ENCODE measurements at regions not wholly inside any gene's neighbourhood (a gene's known extent, or its start where the extent isn't known, plus 50 kb on each side); places are given as distances from the start of the nearest gene placed in this dataset.

DNA sequence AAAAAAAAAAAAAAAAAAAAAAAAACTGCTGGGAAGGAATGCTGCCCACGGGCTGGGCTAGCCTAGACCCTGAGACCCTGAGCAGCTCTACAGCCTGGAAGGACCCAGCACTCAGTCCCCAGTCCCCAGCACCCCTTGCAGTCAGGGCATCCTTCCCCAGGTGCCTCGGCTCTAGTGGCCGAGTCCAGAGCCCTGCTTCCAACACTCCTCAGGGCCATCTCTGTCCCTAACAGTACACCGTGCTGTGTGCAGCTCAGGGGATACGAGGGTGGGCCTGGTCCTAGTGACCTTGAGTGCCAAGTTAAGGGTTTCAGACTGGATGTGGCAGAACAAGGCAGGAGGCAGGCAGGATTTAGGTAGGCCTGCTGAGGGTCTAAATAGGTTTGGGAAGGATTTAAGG is 50.2 kb upstream of the LRP8 start:
- Mint-ChIP-seq H3K4me3 (no peak overlapping the region), H3K36me3 (no peaks in the 10 kb centered on the region), H3K4me1 (no peaks in the 10 kb centered on the region), H3K9me3 (no peaks in the 10 kb centered on the region), H3K27ac (no peak overlapping the region), H3K27me3 (peaks cover 7 to 29% (median 25%) of the 10 kb centered on the region in 3 donors)
- DNase-seq = no peak
- ATAC-seq (ENCODE audit: low read depth in 2 of 2) = no peak

DNA sequence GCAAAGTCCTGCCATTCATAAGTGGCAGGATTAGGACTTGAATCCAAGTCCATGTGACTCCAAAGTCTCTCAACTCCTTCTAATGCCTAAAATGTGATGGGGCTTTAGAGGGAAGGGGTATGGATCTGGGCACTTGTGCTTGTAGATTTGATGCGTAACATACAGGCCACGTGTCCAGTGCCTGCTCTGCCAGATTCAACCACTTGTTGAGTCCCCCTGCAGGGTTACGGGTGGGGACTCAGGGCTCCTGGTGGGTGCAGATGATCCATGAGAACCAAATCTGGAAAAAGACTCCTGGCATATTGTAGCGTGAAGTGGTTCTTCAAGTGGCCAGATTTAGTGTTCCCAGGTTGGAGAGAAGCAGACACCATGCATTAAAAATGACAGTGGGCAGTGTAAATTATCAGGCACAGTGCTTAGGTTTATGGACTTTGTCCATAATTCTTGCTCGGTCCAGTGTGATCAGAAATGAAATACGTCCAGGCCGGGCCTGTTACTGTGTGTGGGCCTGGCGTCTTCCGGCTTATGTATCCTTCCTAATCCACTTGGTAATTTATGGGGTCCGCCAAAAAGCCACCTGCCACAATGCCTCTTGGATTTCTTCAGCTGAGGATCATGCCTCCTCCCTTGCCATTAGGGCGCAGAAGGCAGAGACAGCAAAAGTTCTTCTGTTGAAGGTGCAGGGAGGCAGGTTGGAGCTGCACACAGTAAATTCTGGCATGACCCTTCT is 51.2 kb upstream of the LRP8 start:
- no peaks in the 10 kb centered on the region for H3K4me1 Mint-ChIP-seq
- H3K36me3 Mint-ChIP-seq = no peaks in the 10 kb centered on the region
- DNase-seq = no peak
- no peak for ATAC-seq (ENCODE audit: low read depth in 2 of 2)
- peaks cover 7 to 29% (median 27%) of the 10 kb centered on the region in 3 donors for H3K27me3 Mint-ChIP-seq
- H3K4me3 Mint-ChIP-seq = no peak overlapping the region
- H3K9me3 Mint-ChIP-seq = no peaks in the 10 kb centered on the region
- H3K27ac Mint-ChIP-seq = peak overlapping the region in 1 of 6 donors; percentile 62

DNA sequence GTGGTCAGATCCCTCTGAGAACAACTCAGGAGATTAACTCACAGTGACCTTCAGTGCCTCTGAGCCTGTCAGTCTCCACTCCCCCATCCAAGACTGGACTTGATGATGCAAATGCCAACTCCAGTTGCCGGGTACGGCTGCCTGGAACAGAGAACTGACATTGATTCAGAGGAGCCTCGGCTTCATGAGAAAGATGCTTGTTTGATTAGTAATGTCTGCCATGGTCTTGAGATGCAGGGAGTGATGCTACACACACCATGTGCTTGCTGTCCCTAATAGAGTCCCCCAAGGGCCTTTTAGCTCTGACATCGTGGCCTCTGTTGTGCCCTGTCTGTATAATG is 51.8 kb upstream of the LRP8 start:
- Mint-ChIP-seq H3K27ac (no peak overlapping the region), H3K4me3 (no peak overlapping the region), H3K9me3 (no peaks in the 10 kb centered on the region), H3K36me3 (no peaks in the 10 kb centered on the region), H3K4me1 (no peaks in the 10 kb centered on the region), H3K27me3 (peaks cover 7 to 29% (median 27%) of the 10 kb centered on the region in 3 donors)
- ATAC-seq (ENCODE audit: low read depth in 2 of 2) (no peak), DNase-seq (no peak)

DNA sequence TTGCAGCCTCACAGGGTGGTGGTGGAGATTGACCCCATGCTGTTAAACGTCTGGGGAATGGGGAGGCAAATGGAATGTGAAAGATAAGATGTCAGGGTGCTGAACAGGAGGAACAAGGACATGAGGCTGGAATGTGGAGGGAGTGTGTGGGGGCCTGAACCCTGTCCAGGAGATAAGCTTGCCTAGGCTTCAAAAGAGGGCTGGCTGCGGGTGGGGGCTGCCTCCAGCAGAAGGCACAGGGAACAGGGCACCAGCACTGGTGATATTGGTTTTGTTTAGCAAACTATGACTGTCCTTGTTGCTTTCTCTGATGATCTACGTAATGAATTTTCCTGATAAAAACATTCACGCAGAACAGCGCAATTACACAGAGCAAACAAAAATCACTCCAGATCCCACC is 52.4 kb upstream of the LRP8 start:
- no peak for DNase-seq
- peaks cover 7 to 29% (median 27%) of the 10 kb centered on the region in 3 donors for H3K27me3 Mint-ChIP-seq

DNA sequence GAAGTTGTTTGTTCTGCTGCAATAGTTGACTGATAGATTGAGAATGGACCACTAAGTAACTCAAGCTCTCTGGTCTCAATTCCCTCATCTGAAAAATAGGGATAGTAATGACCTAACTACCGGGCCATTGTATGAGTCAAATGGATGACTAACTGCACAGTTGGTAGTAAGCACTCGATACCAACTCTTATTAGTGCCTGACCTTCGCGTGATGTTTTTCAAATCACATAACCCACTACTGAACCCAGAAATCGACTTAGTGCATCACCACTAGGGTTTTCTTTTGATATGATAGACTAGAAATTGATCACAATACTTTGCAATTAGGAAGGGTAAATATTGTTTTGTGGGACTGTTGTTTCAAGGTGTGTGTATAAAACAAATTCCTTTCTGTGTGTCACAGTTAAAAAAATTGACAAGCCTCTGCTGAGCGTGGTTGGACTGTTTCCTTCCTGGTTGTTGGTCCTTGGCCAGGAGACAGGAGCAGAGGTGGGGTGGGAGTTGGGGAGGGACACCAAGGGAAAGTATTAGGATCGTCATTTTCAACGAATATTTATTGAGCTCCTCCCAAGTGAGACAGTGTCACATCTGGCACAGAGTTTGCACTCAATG is 54.0 kb upstream of the LRP8 start:
- H3K27ac Mint-ChIP-seq = no peak overlapping the region
- DNase-seq = no peak
- peaks cover 0 to 7% (median 3%) of the 10 kb centered on the region in 7 donors for H3K9me3 Mint-ChIP-seq
- ATAC-seq (ENCODE audit: low read depth in 2 of 2) = no peak
- peaks cover 7 to 36% (median 26%) of the 10 kb centered on the region in 3 donors for H3K27me3 Mint-ChIP-seq
- peaks cover 6 to 10% of the 10 kb centered on the region in 2 donors for H3K36me3 Mint-ChIP-seq
- no peaks in the 10 kb centered on the region for H3K4me1 Mint-ChIP-seq
- peak overlapping the region in 1 of 8 donors; percentile 26 for H3K4me3 Mint-ChIP-seq

More for the DNA sequence above, 52.4 kb upstream of the LRP8 start:
- no peak for ATAC-seq (ENCODE audit: low read depth in 2 of 2)
- Mint-ChIP-seq H3K4me3 (no peak overlapping the region), H3K9me3 (no peaks in the 10 kb centered on the region), H3K4me1 (no peaks in the 10 kb centered on the region), H3K36me3 (no peaks in the 10 kb centered on the region), H3K27ac (peak overlapping the region in 1 of 6 donors; percentile 23)

DNA sequence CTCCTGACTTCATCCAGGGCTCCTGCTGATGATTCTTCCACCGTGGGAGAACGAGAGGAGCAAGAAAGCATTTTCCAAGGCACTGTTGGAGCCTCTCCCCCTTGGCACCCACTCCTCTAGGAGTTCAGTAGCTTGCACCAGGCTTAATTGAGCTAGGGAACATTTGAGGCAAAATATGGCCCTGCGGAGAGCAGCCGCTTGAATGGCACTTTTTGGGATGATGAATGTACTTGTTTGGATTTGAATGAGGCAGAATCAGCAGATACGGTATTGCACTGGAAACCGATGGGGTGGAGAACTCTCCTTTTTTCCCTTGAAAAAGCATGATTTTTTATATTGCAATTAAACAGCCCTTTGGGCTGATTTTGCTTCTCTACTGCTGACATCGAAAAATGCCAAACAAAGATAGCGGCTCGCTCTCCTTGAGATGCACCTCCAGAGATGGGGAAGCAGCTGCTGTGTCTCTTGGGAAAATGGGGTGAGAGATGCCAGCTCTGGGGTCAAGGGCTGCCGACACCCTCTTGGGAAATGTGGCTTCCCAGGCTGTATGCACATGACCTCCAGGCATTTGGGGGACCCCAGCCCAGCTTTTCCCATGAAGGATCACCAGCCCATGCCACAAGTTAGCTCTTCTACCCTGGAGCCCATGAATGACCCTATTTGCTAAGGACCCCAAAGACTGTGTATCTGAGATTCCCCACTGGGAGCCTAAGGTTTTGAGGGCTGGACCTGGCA is 55.4 kb upstream of the LRP8 start:
- DNase-seq (no peak), ATAC-seq (ENCODE audit: low read depth in 2 of 2) (no peak)
- Mint-ChIP-seq H3K9me3 (peaks cover 0 to 11% (median 4%) of the 10 kb centered on the region in 7 donors), H3K4me3 (no peak overlapping the region), H3K27me3 (peaks cover 7 to 37% (median 26%) of the 10 kb centered on the region in 3 donors), H3K27ac (no peak overlapping the region), H3K36me3 (peaks cover 9 to 10% of the 10 kb centered on the region in 2 donors), H3K4me1 (no peaks in the 10 kb centered on the region)

DNA sequence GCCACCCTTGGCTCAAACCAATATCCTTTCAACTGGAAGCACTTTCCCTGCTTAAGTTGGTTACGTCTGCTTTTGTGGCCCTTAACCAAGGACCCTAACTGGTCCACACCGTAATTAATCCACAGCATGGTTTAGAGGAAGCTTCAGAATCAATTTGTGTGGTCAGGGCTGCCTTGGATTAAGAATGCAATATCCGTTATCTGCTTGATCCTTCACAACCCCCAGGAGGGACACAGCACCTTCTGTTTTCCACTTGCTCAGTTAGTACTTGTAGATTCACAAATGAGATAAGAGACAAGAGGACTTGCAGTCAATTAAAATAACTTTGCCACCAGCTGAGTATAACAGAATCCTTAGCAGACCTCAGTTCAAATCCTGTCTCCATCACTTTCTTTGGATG is 56.9 kb upstream of the LRP8 start:
- H3K36me3 Mint-ChIP-seq = peaks cover 9 to 10% of the 10 kb centered on the region in 2 donors
- H3K27me3 Mint-ChIP-seq = peaks cover 11 to 36% (median 24%) of the 10 kb centered on the region in 3 donors
- H3K9me3 Mint-ChIP-seq = peaks cover 0 to 11% (median 4%) of the 10 kb centered on the region in 7 donors
- H3K27ac Mint-ChIP-seq = no peak overlapping the region
- H3K4me1 Mint-ChIP-seq = peaks cover under 1 to 2% (median 1%) of the 10 kb centered on the region in 3 donors
- DNase-seq (no peak), ATAC-seq (ENCODE audit: low read depth in 2 of 2) (no peak)
- H3K4me3 Mint-ChIP-seq = no peak overlapping the region

DNA sequence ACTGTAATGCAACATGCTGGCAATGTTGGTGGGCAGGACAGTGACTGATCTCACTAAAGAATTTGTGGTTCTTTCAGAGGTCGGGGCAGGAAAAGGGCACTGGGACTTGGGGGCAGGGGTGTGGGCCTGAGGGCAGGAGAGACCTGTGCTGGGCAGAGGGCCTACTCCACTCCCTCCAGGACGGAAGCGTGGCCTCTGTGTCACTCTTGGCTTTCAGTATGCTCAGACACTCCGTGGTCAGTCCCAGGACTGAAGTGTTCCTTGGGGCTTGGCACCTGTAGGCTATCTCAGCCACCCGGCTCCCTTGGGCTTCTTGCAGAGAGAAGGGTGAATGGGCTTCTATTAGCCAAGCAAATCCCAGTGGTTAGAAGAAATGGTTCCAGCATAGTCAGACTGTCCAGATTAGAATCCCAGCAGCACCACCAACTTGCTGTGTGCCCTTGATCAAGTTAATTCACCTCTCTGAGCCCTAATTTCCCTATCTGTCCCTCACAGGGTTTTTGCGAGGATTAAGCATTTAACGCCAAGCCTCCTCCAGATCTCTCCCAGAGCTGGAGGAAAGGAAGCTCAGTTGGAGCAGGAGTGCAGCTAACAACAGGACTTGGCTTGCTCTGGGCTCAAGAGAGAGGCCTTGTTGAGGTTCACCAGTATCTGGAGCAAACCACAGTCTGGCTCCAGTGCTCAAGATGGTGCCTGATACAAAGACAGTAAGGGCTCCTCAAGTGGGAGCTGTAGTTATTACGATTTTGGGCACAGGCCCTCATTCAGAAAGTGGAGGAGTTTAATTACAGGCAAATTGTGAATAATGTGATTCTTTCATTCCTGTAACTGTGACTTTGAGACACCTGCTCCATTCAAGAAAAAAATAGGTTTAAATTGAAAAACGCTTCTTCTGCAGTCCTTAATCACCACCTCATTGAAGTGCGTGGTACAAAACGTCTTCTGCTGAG is 57.7 kb upstream of the LRP8 start:
- Mint-ChIP-seq H3K36me3 (peaks cover 9 to 10% of the 10 kb centered on the region in 2 donors), H3K4me3 (no peak overlapping the region), H3K4me1 (peaks cover 6 to 9% (median 8%) of the 10 kb centered on the region in 3 donors), H3K9me3 (peaks cover 0 to 11% (median 4%) of the 10 kb centered on the region in 7 donors), H3K27ac (peak overlapping the region in 1 of 6 donors; percentile 70), H3K27me3 (peaks cover 11 to 30% (median 18%) of the 10 kb centered on the region in 3 donors)
- DNase-seq (no peak), ATAC-seq (ENCODE audit: low read depth in 2 of 2) (no peak)

DNA sequence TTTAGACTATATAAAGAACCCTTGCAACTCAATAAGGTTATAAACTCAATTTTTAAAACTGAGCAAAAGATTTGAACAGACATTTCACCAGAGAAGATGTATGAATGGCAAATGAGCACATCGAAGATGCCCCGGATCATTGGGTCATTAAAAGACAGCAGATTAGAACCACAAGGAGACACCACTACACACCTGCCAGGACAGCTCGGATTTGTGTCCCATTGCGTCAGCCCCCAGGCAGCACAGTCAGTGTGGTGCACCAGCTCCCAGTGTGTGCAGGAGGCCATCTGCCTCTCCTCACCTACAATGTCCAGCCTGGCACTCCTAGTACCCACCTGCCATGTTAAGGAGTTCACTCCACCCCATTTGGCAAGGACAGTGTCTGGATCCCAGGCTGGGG is 61.1 kb upstream of the LRP8 start:
- no peak overlapping the region for H3K27ac Mint-ChIP-seq

DNA sequence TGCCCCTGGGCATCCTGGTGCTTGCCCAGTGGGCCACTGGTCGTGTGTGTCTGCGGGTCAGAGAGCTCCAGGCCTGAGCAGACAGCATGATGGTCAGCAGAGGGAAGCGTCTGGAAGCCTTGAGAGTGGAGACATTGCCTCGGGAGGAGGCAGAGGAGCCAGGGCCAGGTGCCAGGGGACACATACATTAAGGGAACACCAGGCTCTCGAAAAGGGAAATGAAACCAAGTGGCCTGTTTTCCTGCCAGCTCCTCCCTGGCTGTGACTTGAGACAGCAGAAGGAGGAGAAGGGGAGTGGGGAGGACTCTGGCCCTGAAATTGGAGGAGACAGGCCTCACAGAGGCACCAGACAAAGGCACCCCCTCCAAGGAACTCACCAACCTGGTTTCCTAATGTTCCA is 62.4 kb upstream of the LRP8 start:
- ATAC-seq (ENCODE audit: low read depth in 2 of 2) (peak; percentile 53 to 56), DNase-seq (no peak)
- Mint-ChIP-seq H3K27me3 (peaks cover 4 to 9% (median 6%) of the 10 kb centered on the region in 3 donors), H3K9me3 (peaks cover 0 to 11% (median 4%) of the 10 kb centered on the region in 7 donors), H3K36me3 (peaks cover 9 to 10% of the 10 kb centered on the region in 2 donors), H3K4me3 (peak overlapping the region in 1 of 8 donors; percentile 76), H3K27ac (peak overlapping the region in 3 of 6 donors; percentile 14 to 62 (median 22)), H3K4me1 (peaks cover 6 to 15% (median 14%) of the 10 kb centered on the region in 3 donors)

More for the DNA sequence above, 61.1 kb upstream of the LRP8 start:
- DNase-seq = no peak
- Mint-ChIP-seq H3K36me3 (peaks cover 9 to 10% of the 10 kb centered on the region in 2 donors), H3K4me1 (peaks cover 6 to 15% (median 14%) of the 10 kb centered on the region in 3 donors), H3K27me3 (peaks cover 4 to 9% (median 6%) of the 10 kb centered on the region in 3 donors), H3K4me3 (no peak overlapping the region), H3K9me3 (peaks cover 0 to 11% (median 4%) of the 10 kb centered on the region in 7 donors)
- no peak for ATAC-seq (ENCODE audit: low read depth in 2 of 2)

DNA sequence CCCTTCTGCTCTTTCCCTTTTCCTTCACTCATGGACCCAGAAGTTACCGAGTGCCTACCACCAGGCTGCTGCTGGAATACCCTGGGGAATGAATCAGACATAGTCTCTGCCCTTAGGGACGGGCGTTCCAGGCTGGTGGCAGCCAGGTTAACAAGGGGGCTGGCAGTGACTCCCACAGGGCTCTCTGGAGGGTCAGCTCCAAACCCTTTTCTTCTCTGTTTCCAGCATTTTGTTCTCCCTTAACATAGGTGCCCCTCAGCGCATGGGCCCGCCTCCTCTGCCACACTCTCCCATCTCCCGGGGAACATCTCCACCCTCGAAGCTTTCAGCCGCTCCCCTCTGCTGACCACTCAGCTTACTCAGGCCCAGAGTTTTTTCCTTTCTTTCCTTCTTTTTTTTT is 62.9 kb upstream of the LRP8 start:
- ATAC-seq (ENCODE audit: low read depth in 2 of 2) = no peak
- Mint-ChIP-seq H3K4me1 (peaks cover 6 to 15% (median 14%) of the 10 kb centered on the region in 3 donors), H3K27ac (peak overlapping the region in 4 of 6 donors; percentile 9 to 59 (median 30)), H3K27me3 (peaks cover 4 to 10% (median 8%) of the 10 kb centered on the region in 3 donors), H3K4me3 (no peak overlapping the region), H3K36me3 (peaks cover 9 to 10% of the 10 kb centered on the region in 2 donors), H3K9me3 (peaks cover 0 to 11% (median 4%) of the 10 kb centered on the region in 7 donors)
- no peak for DNase-seq

DNA sequence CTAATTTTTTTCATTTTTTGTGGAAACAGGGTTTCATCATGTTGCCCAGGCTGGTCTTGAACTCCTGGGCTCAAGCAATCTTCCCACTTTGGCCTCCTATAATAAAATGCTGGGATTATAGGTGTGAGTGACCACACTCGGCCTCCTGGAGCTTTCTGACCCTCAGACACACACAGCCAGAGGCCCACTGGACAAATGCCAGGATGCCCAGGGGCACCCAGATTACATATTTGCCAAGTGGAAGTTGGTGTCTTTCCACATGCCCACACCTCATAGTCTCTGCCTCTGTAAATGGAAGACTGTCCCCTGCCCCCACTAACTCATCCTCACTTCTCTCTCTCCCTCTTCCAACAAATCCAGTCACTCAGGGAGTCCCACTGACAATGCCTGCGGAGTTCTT is 63.4 kb upstream of the LRP8 start:
- DNase-seq (no peak), ATAC-seq (ENCODE audit: low read depth in 2 of 2) (no peak)
- Mint-ChIP-seq H3K36me3 (peaks cover 5 to 8% of the 10 kb centered on the region in 2 donors), H3K4me1 (peaks cover 6 to 15% (median 14%) of the 10 kb centered on the region in 3 donors), H3K9me3 (peaks cover 0 to 11% (median 3%) of the 10 kb centered on the region in 7 donors), H3K27ac (peak overlapping the region in 2 of 6 donors; percentile 32 to 67), H3K27me3 (peaks cover 4 to 13% (median 13%) of the 10 kb centered on the region in 3 donors), H3K4me3 (peak overlapping the region in 1 of 8 donors; percentile 17)

Measured in naive B cell (primary cell).